GM18520 (cell line): ENCODE measurements at regions not wholly inside any gene's neighbourhood (a gene's known extent, or its start where the extent isn't known, plus 50 kb on each side); places are given as distances from the start of the nearest gene placed in this dataset.
"Not testable (repeated sequence)": the region's sequence is repeated elsewhere in the genome, so short reads cannot be mapped to it uniquely, and the experiment has no call there.

Source experiments
- ATAC-seq: cut with Tn5 transposase; IDR thresholded peaks from one replicate; pipeline ENCODE4 v1.9.1; 2021; ENCODE audit not compliant: unreplicated experiment

DNA sequence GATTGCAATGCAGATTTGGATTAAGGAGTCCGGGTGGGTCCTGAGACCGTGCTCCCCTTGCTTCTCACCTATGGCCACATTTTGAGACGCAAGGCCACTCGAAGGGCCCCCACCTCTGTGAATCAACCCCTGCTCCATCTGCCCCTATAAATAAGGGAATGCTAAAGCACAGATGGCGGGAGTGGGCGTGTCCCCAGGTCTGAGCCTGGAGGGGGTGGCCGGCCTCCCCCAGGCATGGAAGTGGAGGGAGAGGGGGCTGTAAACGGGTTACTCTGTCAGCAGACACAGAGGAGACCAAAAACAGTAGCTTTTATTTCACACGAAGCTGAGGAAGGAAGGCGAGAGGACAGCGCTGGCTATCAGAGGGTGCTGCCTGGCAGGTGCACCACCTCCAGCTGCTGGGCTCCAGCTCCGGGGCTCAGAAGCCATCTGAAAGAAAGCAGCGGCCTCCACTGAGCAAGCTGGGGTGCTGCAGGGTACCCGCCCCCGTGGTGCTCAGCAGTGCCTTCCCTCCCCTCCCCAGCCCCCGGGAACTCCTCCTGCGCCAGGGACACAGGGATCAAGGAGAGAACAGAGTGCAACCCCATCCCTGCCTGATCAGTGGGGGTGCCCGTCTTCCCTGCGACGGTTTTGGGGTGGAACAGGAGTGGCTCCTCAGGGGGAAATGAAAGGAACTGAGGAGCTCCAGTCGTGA lies 56.7 kb upstream of the RAB6C start:
- no peak for ATAC-seq

DNA sequence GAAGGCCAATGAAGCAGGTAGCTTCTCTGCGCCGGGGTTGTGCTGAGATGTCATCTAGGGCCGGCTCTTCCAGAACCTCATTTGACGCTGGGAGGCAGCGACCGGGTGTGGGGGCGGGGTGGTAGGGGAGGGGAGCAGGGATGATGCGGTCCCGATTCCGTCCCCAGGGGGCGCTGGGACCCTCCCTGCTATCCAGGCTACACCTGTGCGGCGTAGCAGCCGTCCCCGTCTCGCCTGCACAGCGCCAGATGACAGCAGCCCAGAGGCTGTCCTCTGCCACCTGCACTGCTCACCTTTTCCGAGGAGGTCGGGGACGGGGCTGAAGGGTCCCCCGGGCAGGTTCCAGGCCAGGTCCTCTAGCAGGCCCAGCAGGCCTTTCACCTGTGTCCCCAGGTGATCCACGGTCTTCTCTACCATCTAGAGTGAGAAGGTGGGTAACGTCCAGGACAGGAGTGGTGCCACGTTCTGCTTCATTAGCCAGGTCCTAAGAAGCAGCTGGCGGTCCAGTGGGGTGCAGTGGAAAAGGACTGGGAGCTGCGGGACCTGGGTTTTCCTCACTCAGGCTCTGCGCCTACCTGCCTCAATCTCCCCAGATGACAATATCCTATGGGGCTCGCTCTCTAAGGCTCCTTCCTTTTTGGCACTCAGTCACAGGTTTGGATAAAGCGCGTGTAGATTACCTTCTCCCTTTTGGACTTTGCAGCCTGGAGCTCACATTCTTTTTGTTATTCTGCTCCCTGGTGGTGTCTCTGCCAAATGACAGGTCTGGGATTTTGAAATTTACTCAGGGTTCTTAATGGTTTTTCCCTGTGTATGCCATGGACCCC lies 56.0 kb upstream of the RAB6C start:
- ATAC-seq = no peak

DNA sequence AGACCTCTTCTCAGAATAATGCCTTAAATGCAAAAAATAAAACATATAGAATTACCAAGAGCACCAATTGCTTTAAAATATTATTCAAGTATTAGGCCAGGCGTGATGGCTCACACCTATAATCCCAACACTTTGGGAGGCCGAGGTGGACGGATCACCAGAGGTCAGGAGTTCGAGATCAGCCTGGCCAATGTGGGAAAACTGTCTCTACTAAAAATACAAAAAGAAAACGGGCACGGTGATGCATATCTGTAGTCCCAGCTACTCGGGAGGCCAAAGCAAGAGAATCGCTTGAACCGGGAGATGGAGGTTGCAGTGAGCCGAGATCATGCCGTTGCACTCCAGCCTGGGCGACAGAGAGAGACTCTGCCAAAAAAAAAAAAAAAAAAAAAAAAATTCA lies 55.4 kb upstream of the RAB6C start:
- not testable (repeated sequence) for ATAC-seq

DNA sequence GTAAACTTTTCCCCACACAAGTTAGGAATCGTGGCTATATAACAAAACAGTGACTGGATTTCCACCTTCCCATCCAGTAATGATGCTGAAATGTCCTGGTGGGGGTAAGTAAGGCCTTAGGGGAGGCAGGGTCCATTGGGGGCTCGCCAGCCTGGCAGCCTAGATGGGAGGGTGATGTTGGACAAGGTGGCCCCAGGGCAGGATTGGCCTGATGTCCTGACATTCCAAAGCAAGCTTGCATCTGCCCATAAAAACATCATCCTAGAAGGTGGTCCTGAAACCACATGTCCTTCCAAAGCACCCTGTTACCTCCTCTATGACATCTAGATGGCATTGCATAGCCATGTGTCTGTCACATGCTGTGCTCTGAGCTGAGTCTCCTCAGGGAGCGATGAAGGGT lies 54.1 kb upstream of the RAB6C start:
- no peak for ATAC-seq

DNA sequence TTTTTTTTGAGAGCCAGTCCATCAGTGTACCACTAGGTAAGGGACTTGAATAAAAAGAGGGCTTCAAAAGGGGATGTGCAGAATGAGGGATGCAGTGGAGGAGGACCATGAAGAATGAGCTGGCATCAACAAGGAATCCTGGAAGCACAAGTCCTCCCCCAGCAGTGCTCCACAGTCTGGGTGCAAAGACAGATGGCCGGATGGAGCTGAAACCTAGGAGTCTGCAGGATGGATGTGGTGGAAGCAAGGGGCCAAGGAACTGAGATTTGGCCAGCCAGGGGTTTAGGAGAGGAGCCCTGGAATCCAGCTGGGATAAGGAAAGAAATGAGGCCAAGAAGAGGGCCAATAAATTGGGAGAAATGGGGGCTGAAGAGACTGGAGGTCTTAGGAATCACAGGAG lies 51.8 kb upstream of the RAB6C start:
- ATAC-seq = no peak

DNA sequence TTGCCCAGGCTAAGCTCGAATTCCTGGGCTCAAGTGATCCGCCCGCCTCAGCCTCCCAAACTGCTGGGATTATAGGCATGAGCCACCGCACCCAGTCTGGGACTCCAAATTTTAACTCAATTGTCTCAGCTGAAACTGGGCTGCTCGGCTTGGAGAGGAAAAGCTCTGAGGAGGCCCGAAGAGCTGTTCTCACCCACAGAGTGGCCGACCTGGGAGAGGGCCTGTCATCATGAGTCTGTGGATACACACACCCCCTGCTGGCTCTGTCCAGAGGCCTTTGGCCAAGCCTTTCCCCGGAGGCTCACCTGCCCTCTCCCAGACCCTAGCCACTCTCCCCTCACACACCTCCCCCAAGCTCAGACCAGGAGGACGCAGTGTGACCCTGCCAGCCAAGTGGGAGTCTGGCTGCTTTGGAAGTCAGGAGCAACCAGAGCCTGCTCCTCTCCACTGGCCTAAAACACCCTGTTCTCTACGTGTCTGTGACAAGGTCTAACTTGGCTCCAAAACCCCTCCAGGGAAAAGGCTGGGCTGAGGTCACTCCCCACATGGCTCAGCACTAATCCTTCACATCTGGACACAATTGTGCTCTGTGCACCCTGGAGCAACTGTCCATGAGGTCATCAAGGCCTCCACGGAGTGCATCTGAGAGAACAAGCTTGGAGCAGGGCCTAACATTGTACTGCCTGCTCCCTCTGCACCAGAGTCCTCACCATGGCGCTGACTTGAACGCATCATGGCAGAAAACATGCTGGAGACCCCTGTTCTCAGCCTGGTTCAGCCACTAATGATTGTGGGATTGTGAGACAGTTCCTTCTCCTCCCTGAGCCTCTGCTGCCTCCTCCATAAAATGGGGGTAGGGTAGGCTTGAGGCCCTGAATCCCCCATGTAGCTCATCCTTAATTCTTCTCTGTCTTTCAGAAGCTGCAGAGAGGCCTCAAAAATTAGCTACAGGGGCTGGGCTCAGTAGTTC lies 49.9 kb upstream of the RAB6C start:
- ATAC-seq = no peak
